C4-2B (cell line): ENCODE measurements at regions not wholly inside any gene's neighbourhood (a gene's known extent, or its start where the extent isn't known, plus 50 kb on each side); places are given as distances from the start of the nearest gene placed in this dataset.

Experiments
- ZFX ChIP-seq: fragments of 450-650 bp; IDR thresholded peaks from 2 replicates; pipeline ENCODE4 v1.6.1; 2017
- TF ChIP-seq, protein P1 (sequence below): fragments of 450-650 bp; conservative IDR thresholded peaks from 2 replicates; pipeline ENCODE4 v1.5.1; 2017; ENCODE audit warnings: mild to moderate bottlenecking

DNA sequence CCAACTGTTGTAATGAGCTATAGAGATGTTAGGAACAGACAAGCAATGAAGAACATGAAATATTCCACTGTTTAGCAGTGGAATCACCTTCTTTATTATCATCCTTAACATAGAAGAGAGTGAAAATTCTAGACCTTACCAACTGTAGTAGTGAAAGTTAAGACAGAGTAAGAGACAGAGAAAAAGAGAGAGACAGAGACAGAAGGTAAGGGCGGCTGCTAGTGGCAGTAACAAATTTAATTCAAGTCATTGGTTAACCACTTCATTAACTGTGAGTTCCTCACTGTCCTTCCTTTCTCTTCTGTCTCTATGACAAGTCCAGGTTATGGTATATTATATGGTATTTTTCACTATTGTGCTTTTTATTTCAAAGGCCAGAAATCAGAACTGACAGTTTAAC is 355.7 kb upstream of the ESRRG start:
- TF ChIP-seq, protein P1, sequence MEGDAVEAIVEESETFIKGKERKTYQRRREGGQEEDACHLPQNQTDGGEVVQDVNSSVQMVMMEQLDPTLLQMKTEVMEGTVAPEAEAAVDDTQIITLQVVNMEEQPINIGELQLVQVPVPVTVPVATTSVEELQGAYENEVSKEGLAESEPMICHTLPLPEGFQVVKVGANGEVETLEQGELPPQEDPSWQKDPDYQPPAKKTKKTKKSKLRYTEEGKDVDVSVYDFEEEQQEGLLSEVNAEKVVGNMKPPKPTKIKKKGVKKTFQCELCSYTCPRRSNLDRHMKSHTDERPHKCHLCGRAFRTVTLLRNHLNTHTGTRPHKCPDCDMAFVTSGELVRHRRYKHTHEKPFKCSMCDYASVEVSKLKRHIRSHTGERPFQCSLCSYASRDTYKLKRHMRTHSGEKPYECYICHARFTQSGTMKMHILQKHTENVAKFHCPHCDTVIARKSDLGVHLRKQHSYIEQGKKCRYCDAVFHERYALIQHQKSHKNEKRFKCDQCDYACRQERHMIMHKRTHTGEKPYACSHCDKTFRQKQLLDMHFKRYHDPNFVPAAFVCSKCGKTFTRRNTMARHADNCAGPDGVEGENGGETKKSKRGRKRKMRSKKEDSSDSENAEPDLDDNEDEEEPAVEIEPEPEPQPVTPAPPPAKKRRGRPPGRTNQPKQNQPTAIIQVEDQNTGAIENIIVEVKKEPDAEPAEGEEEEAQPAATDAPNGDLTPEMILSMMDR, result no peak
- no peak for TF ChIP-seq ZFX
